Renal pelvis (tissue), 1 donor: ENCODE measurements at regions not wholly inside any gene's neighbourhood (a gene's known extent, or its start where the extent isn't known, plus 50 kb on each side); places are given as distances from the start of the nearest gene placed in this dataset.

Experiments used
- DNase-seq: peaks from one replicate; pipeline ENCODE4 v3.0.0-alpha.2; 2013

- DNase-seq: peak; percentile 78
Observed at GRCh38 chr17:68812876-68813584, 142.2 kb downstream of the ABCA8 start.

- DNase-seq: no peak
Observed at GRCh38 chr17:68809148-68809547, 146.0 kb downstream of the ABCA8 start.

GRCh38 chr17:68807998-68808772 is 147.0 kb downstream of the ABCA8 start:
- no peak for DNase-seq

- no peak for DNase-seq
Observed at GRCh38 chr17:68805609-68806008, 149.6 kb downstream of the ABCA8 start.

- DNase-seq: no peak
Observed at GRCh38 chr17:68804777-68805520, 150.2 kb downstream of the ABCA8 start.

- no peak for DNase-seq
Observed at GRCh38 chr17:68803164-68803929, 151.8 kb downstream of the ABCA8 start.

GRCh38 chr17:68801335-68802247 is 153.6 kb downstream of the ABCA8 start:
- no peak for DNase-seq

GRCh38 chr17:68800751-68801150 is 154.4 kb downstream of the ABCA8 start:
- no peak for DNase-seq

GRCh38 chr17:68794636-68795434 is 160.4 kb downstream of the ABCA8 start:
- no peak for DNase-seq

GRCh38 chr17:68792873-68793272 is 162.3 kb downstream of the ABCA8 start:
- DNase-seq: no peak

GRCh38 chr17:68792042-68792685 is 163.0 kb downstream of the ABCA8 start:
- DNase-seq: no peak

GRCh38 chr17:68790931-68791330 is 164.3 kb downstream of the ABCA8 start:
- no peak for DNase-seq

GRCh38 chr17:68790492-68790891 is 164.7 kb downstream of the ABCA8 start:
- no peak for DNase-seq

- DNase-seq: no peak
Observed at GRCh38 chr17:68789203-68789962, 165.8 kb downstream of the ABCA8 start.

GRCh38 chr17:68785565-68786486 is 169.4 kb downstream of the ABCA8 start:
- DNase-seq: no peak

- DNase-seq: no peak
Observed at GRCh38 chr17:68784431-68784830, 170.8 kb downstream of the ABCA8 start.

GRCh38 chr17:68783861-68784260 is 171.3 kb downstream of the ABCA8 start:
- no peak for DNase-seq

GRCh38 chr17:68782789-68783188 is 172.4 kb downstream of the ABCA8 start:
- no peak for DNase-seq
